ENCODE measurements at regions not wholly inside any gene's neighbourhood (a gene's known extent, or its start where the extent isn't known, plus 50 kb on each side); places are given as distances from the start of the nearest gene placed in this dataset.
A peak's percentile ranks its signal among the peaks of the same experiment; 100 is the strongest.

DNA sequence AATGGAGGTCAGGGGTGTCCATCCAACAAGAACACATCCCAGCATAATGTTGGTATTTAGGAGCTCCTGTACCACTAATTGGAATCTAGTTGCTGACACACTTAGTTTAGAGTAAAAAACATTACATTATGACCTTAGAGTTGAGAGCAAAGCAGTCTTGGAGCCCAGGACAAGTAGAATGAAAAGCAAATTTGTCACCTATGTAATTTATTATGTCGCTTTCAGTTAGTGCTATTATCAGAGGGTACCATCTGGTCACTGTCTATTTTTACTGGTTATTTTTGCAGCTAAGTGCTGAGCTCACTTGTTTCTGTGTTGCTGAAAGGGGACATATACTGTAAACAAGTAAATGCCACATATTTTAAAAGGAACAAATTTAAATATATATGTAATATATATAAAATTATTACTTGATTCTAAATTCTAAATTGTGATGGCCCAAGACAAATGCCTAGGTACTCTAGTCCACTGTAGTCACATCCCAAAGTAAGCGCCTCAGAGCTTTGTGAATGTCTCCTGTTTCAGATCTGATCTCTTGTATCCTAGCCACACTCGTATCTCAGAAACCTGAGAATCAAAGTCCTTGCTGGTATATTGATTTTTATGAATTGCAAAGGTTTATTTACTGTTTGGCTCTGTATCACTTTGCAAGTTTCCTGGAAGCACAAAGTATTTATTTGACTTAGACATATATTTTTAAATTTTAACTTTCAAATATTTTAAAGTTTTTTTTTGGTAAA lies 148.6 kb upstream of the MAN1A1 start (continued):
- TF ChIP-seq, protein P1, sequence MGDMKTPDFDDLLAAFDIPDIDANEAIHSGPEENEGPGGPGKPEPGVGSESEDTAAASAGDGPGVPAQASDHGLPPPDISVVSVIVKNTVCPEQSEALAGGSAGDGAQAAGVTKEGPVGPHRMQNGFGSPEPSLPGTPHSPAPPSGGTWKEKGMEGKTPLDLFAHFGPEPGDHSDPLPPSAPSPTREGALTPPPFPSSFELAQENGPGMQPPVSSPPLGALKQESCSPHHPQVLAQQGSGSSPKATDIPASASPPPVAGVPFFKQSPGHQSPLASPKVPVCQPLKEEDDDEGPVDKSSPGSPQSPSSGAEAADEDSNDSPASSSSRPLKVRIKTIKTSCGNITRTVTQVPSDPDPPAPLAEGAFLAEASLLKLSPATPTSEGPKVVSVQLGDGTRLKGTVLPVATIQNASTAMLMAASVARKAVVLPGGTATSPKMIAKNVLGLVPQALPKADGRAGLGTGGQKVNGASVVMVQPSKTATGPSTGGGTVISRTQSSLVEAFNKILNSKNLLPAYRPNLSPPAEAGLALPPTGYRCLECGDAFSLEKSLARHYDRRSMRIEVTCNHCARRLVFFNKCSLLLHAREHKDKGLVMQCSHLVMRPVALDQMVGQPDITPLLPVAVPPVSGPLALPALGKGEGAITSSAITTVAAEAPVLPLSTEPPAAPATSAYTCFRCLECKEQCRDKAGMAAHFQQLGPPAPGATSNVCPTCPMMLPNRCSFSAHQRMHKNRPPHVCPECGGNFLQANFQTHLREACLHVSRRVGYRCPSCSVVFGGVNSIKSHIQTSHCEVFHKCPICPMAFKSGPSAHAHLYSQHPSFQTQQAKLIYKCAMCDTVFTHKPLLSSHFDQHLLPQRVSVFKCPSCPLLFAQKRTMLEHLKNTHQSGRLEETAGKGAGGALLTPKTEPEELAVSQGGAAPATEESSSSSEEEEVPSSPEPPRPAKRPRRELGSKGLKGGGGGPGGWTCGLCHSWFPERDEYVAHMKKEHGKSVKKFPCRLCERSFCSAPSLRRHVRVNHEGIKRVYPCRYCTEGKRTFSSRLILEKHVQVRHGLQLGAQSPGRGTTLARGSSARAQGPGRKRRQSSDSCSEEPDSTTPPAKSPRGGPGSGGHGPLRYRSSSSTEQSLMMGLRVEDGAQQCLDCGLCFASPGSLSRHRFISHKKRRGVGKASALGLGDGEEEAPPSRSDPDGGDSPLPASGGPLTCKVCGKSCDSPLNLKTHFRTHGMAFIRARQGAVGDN (CRISPR knock-in tag; IDR thresholded peaks at IDR 0.05): no peak
- TF ChIP-seq ZNF143 (CRISPR knock-in tag; IDR thresholded peaks at IDR 0.05): no peak
- TF ChIP-seq ZNF782 (CRISPR knock-in tag; IDR thresholded peaks at IDR 0.05; ENCODE audit: borderline replicate concordance): no peak
- TF ChIP-seq ZNF337 (CRISPR knock-in tag; IDR thresholded peaks at IDR 0.05; ENCODE audit: borderline replicate concordance, low read depth): no peak
- TF ChIP-seq, protein P2, sequence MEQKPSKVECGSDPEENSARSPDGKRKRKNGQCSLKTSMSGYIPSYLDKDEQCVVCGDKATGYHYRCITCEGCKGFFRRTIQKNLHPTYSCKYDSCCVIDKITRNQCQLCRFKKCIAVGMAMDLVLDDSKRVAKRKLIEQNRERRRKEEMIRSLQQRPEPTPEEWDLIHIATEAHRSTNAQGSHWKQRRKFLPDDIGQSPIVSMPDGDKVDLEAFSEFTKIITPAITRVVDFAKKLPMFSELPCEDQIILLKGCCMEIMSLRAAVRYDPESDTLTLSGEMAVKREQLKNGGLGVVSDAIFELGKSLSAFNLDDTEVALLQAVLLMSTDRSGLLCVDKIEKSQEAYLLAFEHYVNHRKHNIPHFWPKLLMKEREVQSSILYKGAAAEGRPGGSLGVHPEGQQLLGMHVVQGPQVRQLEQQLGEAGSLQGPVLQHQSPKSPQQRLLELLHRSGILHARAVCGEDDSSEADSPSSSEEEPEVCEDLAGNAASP (CRISPR knock-in tag; IDR thresholded peaks at IDR 0.05; ENCODE audit: borderline replicate concordance): 0 out of 2 replicates have a peak, but pooled peaks have one; percentile 45
- TF ChIP-seq, protein P3, sequence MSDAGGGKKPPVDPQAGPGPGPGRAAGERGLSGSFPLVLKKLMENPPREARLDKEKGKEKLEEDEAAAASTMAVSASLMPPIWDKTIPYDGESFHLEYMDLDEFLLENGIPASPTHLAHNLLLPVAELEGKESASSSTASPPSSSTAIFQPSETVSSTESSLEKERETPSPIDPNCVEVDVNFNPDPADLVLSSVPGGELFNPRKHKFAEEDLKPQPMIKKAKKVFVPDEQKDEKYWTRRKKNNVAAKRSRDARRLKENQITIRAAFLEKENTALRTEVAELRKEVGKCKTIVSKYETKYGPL (CRISPR knock-in tag; IDR thresholded peaks at IDR 0.05): no peak
- TF ChIP-seq, protein P4, sequence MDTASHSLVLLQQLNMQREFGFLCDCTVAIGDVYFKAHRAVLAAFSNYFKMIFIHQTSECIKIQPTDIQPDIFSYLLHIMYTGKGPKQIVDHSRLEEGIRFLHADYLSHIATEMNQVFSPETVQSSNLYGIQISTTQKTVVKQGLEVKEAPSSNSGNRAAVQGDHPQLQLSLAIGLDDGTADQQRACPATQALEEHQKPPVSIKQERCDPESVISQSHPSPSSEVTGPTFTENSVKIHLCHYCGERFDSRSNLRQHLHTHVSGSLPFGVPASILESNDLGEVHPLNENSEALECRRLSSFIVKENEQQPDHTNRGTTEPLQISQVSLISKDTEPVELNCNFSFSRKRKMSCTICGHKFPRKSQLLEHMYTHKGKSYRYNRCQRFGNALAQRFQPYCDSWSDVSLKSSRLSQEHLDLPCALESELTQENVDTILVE (CRISPR knock-in tag; IDR thresholded peaks at IDR 0.05): peak; percentile 27; the same call in 1 of the 2 replicates
- TF ChIP-seq ZNF12 (CRISPR knock-in tag; IDR thresholded peaks at IDR 0.05): no peak
- no peak for TF ChIP-seq TGIF2 (CRISPR knock-in tag; IDR thresholded peaks at IDR 0.05)
- TF ChIP-seq ZNF101 (CRISPR knock-in tag; IDR thresholded peaks at IDR 0.05; ENCODE audit: borderline replicate concordance, low read depth): no peak
- no peak for TF ChIP-seq RELA (CRISPR knock-in tag; IDR thresholded peaks at IDR 0.05)
- TF ChIP-seq, protein P5, sequence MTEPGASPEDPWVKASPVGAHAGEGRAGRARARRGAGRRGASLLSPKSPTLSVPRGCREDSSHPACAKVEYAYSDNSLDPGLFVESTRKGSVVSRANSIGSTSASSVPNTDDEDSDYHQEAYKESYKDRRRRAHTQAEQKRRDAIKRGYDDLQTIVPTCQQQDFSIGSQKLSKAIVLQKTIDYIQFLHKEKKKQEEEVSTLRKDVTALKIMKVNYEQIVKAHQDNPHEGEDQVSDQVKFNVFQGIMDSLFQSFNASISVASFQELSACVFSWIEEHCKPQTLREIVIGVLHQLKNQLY (CRISPR knock-in tag; IDR thresholded peaks at IDR 0.05): no peak
- no peak for TF ChIP-seq MTF1 (CRISPR knock-in tag; IDR thresholded peaks at IDR 0.05)
- TF ChIP-seq ZNF775 (CRISPR knock-in tag; IDR thresholded peaks at IDR 0.05; ENCODE audit: borderline replicate concordance): no peak
- TF ChIP-seq, protein P6, sequence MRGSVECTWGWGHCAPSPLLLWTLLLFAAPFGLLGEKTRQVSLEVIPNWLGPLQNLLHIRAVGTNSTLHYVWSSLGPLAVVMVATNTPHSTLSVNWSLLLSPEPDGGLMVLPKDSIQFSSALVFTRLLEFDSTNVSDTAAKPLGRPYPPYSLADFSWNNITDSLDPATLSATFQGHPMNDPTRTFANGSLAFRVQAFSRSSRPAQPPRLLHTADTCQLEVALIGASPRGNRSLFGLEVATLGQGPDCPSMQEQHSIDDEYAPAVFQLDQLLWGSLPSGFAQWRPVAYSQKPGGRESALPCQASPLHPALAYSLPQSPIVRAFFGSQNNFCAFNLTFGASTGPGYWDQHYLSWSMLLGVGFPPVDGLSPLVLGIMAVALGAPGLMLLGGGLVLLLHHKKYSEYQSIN (CRISPR knock-in tag; IDR thresholded peaks at IDR 0.05; ENCODE audit: borderline replicate concordance): no peak
- TF ChIP-seq, protein P7, sequence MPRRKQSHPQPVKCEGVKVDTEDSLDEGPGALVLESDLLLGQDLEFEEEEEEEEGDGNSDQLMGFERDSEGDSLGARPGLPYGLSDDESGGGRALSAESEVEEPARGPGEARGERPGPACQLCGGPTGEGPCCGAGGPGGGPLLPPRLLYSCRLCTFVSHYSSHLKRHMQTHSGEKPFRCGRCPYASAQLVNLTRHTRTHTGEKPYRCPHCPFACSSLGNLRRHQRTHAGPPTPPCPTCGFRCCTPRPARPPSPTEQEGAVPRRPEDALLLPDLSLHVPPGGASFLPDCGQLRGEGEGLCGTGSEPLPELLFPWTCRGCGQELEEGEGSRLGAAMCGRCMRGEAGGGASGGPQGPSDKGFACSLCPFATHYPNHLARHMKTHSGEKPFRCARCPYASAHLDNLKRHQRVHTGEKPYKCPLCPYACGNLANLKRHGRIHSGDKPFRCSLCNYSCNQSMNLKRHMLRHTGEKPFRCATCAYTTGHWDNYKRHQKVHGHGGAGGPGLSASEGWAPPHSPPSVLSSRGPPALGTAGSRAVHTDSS (CRISPR knock-in tag; conservative IDR thresholded peaks at IDR 0.05): no peak
- TF ChIP-seq NFIB (CRISPR knock-in tag; IDR thresholded peaks at IDR 0.05; ENCODE audit: borderline replicate concordance): no peak
- no peak for TF ChIP-seq FOXM1 (CRISPR knock-in tag; IDR thresholded peaks at IDR 0.05)
- no peak for TF ChIP-seq ZNF773 (CRISPR knock-in tag; IDR thresholded peaks at IDR 0.05; ENCODE audit: borderline replicate concordance)
